OCI-LY7 (cell line): ENCODE measurements at regions not wholly inside any gene's neighbourhood (a gene's known extent, or its start where the extent isn't known, plus 50 kb on each side); places are given as distances from the start of the nearest gene placed in this dataset.

Source experiments
- EZH2phosphoT487 ChIP-seq: fragments of 200-600 bp; sonication (generic); IDR thresholded peaks from 2 replicates; pipeline ENCODE4 v1.6.1; 2018; ENCODE audit warnings: low read depth, borderline replicate concordance, mild to moderate bottlenecking, mixed run types, antibody characterized with exemption, low read length, moderate library complexity, mixed read lengths
- TF ChIP-seq, protein P1 (sequence below): fragments of 200-600 bp; sonication (generic); conservative IDR thresholded peaks from 2 replicates; pipeline ENCODE4 v1.5.1; 2014; ENCODE audit warnings: mild to moderate bottlenecking, antibody characterized with exemption, low read length, moderate library complexity, mixed read lengths

DNA sequence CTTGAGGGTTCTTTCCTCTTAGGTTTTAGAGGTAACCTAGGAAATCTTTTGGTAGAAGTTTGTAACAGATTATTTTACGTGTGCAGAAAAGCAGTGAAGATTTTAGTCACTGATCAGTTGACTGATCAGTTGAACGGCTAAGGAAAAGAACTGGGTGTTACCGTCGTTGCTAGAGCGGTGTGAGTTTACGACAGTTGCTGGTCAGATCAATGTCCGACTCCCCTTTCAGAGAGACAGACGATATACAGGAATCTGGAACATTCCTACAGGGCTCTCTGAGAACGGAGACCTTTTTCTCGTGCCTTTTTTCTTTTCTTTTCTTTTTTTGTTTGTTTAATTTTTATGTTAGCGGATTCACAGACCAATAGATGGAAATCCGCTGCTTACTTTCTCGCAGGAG is 132.1 kb upstream of the ZNF184 start:
- TF ChIP-seq, protein P1, sequence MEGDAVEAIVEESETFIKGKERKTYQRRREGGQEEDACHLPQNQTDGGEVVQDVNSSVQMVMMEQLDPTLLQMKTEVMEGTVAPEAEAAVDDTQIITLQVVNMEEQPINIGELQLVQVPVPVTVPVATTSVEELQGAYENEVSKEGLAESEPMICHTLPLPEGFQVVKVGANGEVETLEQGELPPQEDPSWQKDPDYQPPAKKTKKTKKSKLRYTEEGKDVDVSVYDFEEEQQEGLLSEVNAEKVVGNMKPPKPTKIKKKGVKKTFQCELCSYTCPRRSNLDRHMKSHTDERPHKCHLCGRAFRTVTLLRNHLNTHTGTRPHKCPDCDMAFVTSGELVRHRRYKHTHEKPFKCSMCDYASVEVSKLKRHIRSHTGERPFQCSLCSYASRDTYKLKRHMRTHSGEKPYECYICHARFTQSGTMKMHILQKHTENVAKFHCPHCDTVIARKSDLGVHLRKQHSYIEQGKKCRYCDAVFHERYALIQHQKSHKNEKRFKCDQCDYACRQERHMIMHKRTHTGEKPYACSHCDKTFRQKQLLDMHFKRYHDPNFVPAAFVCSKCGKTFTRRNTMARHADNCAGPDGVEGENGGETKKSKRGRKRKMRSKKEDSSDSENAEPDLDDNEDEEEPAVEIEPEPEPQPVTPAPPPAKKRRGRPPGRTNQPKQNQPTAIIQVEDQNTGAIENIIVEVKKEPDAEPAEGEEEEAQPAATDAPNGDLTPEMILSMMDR: no peak
- TF ChIP-seq EZH2phosphoT487: no peak
